ENCODE measurements at regions not wholly inside any gene's neighbourhood (a gene's known extent, or its start where the extent isn't known, plus 50 kb on each side); places are given as distances from the start of the nearest gene placed in this dataset.

DNA sequence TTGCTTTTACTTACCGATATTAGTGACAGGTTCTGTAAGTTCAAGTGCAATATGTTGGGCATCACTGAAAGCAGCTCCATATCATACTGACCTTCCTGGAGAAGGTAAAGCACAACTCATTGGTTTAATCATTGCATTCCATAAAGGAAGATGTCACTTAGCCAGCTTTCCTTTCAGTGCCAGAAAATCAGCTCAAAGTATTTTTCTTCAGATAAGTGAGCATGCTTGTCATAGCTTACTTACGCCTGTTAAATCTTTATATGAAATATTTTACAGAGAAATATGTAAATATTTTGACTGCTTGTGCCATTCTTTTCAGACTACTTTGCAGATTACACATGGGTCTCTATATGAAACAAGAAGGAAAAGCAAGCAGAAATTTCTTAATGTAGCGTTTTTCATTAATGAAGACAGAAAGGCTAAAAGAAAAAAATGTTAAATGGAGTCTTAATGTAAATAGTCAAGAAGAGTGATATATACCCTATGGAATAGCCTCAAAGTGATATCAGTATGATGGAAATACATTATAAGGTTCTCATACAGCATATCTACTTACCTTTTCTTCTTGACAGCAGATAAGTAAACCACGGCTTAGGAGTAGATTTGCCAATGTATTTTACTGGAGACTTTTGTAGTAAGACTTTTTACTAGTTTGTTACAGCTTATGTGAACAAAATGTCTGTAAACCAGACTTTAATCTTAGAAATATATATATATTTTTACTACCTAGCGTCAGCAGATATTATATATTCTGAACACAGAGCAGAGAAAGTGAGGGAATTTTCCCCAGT, 649.7 kb downstream of the METTL15 start:
- ATAC-seq (no peak), DNase-seq (no peak)
- Histone ChIP-seq H3K36me3 (no peaks in the 10 kb centered on the region), H3K4me3 (no peak overlapping the region), H3K27ac (no peak overlapping the region), H3K27me3 (no peaks in the 10 kb centered on the region), H3K4me1 (no peaks in the 10 kb centered on the region), H3K9me3 (no peaks in the 10 kb centered on the region)
- TF ChIP-seq POLR2A (IDR thresholded peaks at IDR 0.05), result no peak
- no peak for TF ChIP-seq CTCF (IDR thresholded peaks at IDR 0.05 in 4 of 5, conservative IDR thresholded peaks at IDR 0.05 in 1 of 5)
- in situ Hi-C loops (cut with MboI; ENCODE audit: low sequenced_read_pairs in 4 of 4), result no loop called here
- intact Hi-C loops (cut with DNase I; ENCODE audit: low total_unique reads), result no loop called here

GRCh38 chr11:28756977-28757376, 648.8 kb downstream of the METTL15 start:
- Histone ChIP-seq H3K4me3 (no peak overlapping the region), H3K4me1 (no peaks in the 10 kb centered on the region), H3K9me3 (no peaks in the 10 kb centered on the region), H3K27ac (no peak overlapping the region), H3K36me3 (no peaks in the 10 kb centered on the region), H3K27me3 (no peaks in the 10 kb centered on the region)
- in situ Hi-C loops (cut with MboI; ENCODE audit: low sequenced_read_pairs in 4 of 4), result no loop called here
- intact Hi-C loops (cut with DNase I; ENCODE audit: low total_unique reads), result no loop called here
- TF ChIP-seq POLR2A (IDR thresholded peaks at IDR 0.05) (no peak), CTCF (IDR thresholded peaks at IDR 0.05 in 4 of 5, conservative IDR thresholded peaks at IDR 0.05 in 1 of 5) (no peak)
- no peak for DNase-seq
- ATAC-seq, result no peak

GRCh38 chr11:28743061-28743550, 634.9 kb downstream of the METTL15 start:
- ATAC-seq, result no peak
- in situ Hi-C loops (cut with MboI; ENCODE audit: low sequenced_read_pairs in 4 of 4), result loop anchor here in 1 of 4 donors (25.0 kb wide), 1 partner anchor 94 kb away; no protein-coding TSS in a partner anchor

GRCh38 chr11:28739489-28740280, 631.5 kb downstream of the METTL15 start:
- intact Hi-C loops (cut with DNase I; ENCODE audit: low total_unique reads) (no loop called here), in situ Hi-C loops (cut with MboI; ENCODE audit: low sequenced_read_pairs in 4 of 4) (loop anchor here in 1 of 4 donors (25.0 kb wide), 1 partner anchor 98 kb away; no protein-coding TSS in a partner anchor)
- H3K9me3 ChIP-seq, result no peaks in the 10 kb centered on the region
- TF ChIP-seq POLR2A (IDR thresholded peaks at IDR 0.05) (no peak), CTCF (IDR thresholded peaks at IDR 0.05 in 4 of 5, conservative IDR thresholded peaks at IDR 0.05 in 1 of 5) (no peak)
- no peaks in the 10 kb centered on the region for H3K27me3 ChIP-seq
- H3K4me3 ChIP-seq, result no peak overlapping the region
- H3K36me3 ChIP-seq, result no peaks in the 10 kb centered on the region
- DNase-seq (no peak), ATAC-seq (no peak)
- H3K4me1 ChIP-seq, result no peaks in the 10 kb centered on the region
- no peak overlapping the region for H3K27ac ChIP-seq

More at GRCh38 chr11:28743061-28743550, 634.9 kb downstream of the METTL15 start:
- DNase-seq, result no peak
- intact Hi-C loops (cut with DNase I; ENCODE audit: low total_unique reads), result no loop called here
- no peak overlapping the region for H3K27ac ChIP-seq
- no peak overlapping the region for H3K4me3 ChIP-seq
- no peaks in the 10 kb centered on the region for H3K9me3 ChIP-seq
- H3K36me3 ChIP-seq, result no peaks in the 10 kb centered on the region
- H3K27me3 ChIP-seq, result no peaks in the 10 kb centered on the region
- TF ChIP-seq POLR2A (IDR thresholded peaks at IDR 0.05), result no peak
- no peak for TF ChIP-seq CTCF (IDR thresholded peaks at IDR 0.05 in 4 of 5, conservative IDR thresholded peaks at IDR 0.05 in 1 of 5)
- H3K4me1 ChIP-seq, result no peaks in the 10 kb centered on the region
